GM18520 (cell line): ENCODE measurements at regions not wholly inside any gene's neighbourhood (a gene's known extent, or its start where the extent isn't known, plus 50 kb on each side); places are given as distances from the start of the nearest gene placed in this dataset.

Experiments
- ATAC-seq: cut with Tn5 transposase; IDR thresholded peaks from one replicate; pipeline ENCODE4 v1.9.1; 2021; ENCODE audit not compliant: unreplicated experiment

DNA sequence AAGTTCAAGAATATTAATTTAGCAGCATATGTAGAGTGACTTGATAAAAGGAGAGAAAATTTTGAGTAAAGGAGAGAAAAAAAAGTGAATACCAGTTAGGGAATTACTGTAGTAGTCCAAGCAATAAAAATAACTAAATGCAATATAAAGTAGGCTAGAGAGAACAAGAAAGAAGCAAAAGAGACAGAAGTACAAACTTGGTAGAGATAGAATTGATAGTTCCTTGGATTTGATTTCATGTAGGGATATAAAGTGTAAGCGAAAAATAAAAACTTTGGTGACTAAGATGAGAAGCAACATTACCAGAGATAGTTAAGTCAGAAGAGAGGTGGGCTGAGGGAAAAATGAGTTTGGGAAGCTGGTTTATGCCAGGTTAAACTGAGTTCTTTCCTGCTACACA lies 252.4 kb downstream of the SEC23A start:
- no peak for ATAC-seq

DNA sequence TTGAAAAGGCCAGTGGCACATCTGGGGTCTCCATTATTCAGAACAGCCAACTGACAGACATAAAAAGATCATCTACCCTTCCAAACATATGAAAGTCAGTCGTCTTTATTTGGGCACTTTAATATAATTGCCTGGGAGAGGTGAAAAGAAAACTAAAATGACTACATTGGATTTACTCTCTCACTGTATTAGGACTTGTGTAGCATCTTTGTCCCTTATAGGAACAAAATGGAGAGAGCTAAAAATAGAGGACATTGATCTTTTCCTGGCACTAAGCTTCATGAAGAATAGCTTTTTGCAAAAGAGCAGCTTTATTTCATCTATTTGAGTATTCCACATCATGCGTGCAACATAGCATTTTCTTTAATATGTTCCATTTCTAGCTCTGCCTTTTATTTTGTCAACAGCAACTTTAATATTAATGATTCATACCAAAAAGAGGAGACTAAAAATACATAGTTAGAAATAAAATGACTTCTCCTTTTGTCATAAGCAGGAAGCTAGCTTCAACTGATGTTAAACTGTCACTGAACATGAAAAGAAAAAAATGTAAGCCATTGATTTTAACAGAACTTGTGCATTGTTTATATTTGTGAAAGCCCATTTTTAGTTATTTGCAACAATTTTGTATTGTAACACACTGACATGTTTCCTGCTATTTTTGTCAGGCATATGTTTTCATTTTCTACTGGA lies 254.6 kb downstream of the SEC23A start:
- no peak for ATAC-seq

DNA sequence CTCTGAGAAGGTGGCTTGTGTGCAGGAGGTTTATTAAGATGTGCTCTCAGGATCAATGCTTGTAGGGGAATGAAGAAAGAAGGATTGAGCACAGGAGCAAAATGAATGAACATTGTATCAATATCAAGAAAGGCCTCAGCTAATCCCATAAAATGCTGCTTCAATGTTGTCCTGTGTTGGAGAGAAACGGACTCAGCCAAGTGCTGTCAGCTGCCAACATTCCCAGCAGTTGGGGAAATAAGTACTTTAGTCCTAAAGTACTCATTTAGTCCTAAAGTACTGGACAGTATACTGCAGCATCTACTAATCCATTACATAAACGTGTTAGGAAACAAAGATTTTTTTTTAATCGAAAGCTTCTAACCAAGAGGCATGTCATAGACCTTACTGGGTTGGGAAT lies 255.9 kb downstream of the SEC23A start:
- no peak for ATAC-seq

DNA sequence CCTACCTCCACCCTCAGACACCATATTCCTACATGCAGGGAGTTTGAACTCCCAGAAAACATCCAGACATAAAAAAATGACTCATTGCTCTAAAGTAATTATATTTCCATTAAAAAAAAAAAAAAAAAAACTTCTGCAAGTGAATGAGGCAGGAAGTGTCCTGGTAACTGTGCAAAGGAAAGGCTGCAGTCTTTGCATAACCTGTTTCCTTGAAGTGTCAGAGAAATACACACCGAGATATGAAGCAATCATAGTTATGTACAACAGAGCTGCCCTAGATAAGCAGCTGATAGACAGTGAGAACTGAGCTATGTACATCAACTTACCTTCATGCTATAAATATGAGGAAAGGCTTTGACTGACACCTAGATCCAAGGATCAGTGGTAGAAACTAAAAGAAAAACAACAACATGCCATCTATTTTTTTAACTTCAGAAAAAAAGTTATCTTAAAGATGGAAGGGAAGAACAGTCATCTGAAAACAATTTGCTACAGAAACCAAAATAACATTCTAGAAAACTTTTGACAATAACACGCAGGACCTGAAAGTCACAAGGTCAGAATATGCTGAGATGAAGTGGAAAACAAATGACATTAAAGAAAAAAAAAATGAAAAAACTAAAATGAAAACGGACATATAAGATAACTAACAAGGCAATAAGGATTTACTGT lies 263.2 kb downstream of the SEC23A start:
- no peak for ATAC-seq

DNA sequence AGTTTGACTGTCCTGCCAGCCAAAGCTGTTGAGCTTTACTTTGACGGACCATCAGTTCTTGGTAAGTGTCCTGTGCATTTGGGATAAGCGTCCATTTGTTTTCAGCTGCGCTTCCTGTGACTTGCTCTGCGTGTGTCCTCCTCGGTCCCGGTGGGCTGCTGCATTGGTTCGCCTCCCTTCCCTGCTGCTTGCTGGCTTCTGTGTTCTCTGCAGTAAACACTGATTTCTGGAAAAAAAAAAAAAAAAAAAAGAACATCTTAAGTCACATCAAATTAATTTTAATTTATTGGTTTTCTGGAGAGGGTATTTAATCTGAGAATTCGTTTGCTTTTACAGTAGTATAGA lies 264.1 kb downstream of the SEC23A start:
- ATAC-seq, result no peak

DNA sequence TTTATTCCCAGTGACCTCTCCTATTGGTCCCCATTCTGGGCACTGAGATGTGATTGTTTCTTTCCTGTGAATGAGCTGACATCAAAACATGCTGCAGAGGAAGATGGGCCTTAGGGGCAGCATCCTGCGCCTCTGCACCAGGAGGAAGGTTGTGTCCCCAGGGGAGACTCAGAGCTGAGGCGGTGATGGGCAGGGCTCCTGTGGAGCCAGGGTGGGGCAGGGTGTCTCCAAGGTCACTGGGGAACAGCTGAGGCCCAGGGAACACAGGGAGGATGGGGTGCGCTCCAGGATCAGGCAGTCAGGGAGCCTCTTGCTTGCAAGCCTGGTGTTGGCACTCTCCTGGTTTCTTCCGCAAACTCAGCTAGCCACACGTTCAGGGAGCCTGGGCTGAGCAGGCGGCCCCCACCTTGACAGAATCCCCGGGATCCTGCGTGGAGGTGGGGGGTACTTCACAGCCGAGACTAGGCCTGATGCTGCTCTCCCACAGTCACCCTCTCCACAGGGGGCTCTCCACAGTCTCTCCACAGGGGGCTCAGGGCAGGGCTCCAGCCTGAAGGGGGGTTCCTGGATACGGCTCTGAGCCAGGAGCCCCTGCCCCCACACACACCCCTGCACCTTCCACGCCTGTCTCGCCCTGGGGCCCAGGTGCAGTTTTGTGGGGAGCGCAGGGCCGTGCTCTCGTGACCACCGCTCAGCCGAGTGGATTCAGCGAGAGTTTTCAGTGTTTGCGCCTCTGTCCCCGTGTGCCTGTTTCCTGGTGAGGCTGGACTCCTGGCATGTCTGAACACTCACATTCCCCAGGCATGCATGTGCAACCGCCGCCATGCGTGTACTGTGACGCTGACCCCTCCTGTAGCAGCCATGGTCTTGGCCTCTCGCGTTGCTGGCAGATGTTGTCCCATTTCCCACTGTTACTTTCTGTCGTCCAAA lies 264.7 kb downstream of the SEC23A start:
- no peak for ATAC-seq

DNA sequence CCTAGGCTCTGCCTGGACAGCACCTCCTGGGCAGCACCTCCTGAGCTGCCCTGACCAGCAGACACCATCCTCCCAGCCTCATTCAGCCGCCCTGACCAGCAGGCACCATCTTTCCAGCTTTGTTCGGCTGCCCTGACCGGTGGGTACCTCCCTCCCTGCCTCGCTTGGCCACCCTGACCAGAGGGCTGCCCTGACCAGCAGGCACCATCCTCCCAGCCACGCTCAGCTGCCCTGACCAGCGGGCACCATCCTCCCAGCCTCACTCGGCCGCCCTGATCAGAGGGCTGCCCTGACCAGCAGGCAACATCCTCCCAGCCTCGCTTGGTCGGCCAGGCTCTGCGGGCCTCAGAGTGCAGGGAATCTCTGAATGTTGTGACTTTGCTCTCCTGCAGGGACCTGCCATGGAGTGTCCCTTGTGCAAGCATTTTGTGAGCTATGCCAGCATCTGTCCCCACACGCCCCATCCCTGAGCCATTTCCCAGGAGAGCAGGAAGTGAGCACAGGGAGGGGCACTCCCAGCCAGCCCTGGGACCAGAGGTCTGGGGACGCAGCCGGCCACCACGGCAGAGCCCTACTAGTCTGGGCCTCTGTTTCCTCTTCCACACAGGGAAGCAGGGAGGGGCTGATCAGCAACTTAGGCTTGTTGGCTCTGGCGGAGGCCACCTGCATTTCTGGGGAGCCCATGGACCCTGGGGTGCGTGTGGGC lies 265.5 kb downstream of the SEC23A start:
- no peak for ATAC-seq

DNA sequence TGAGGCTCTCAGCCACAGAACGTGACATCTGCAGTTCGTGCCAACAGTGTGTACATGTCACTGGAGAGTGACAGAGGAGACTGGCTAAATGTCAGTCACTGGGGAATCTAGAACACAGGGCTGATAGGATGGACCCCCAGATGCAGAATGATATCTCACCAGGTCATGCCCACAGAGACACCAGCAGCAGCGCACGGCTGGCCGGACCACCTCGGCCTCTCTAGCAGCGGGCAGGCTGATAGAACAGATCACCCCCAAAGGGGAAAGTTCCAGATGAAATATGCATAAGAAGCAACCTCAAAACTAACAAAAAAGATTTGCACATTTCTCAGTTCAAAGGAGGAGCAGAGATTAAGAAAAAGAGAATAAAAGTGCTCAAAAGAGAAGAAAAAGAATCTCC lies 266.5 kb downstream of the SEC23A start:
- ATAC-seq, result no peak

DNA sequence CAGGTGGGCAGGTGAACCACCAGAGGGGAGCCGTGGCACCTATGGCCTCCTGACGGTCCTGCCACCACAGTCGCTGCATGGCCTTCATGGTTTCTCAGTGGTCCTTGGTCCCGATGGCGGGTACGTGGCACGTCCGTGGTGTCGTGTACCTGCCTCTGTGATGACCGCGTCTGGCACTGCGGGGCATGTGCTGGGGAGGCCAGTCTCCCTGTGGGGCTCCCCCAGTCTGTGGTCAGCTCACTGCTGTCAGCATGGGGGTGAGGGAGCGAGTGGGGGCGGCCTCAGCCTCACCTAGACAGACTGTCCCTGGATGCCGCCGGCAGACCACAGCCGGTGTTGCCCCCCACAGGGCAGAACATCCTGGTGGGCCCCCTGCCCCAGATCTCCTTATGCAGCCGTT lies 267.2 kb downstream of the SEC23A start:
- no peak for ATAC-seq

DNA sequence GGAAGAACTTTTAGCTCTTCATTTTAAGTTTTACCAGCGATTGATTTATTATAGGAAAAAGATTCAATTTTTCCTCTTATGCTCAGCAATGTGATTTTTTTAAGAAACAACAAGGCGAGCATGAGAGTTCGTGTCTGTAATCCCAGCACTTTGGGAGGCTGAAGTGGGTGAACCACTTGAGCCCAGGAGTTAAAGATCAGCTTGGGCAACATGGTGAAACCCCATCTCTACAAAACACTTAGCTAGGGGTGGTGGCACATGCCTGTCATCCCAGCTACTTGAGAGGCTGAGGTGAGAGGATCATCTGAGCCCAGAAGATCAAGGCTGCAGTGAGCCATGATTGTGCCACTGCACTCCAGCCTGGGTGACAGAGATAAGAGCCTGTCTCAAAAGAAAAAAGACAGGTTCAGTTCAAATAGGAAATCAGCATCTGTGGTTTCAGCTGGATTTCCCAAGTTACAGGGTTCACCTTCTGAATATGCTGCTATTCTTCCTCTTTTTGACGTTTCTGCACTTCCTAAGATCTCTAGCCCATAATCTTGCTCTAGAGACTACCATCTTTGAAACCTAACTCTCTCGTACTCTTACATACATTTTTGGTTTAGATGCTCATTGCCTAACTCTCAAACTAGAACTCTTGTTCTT lies 274.7 kb downstream of the SEC23A start:
- ATAC-seq, result no peak

DNA sequence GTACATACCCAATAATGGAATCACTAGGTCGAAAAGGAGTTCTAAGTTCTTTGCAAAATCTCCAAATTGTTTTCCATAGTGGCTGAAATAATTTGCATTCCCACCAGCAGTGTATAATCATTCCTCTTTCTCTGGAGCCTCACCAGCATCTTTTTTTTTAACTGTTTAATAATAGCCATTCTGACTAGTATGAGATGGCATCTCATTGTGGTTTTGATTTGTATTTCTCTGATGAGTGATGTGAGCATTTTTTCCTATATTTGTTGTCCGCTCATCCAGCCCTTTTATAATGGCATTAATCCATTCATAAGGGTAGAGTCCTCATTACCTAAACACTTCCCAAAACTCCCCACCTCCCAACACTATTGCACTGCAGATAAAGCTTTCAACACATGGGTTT lies 278.3 kb downstream of the SEC23A start:
- ATAC-seq, result no peak

DNA sequence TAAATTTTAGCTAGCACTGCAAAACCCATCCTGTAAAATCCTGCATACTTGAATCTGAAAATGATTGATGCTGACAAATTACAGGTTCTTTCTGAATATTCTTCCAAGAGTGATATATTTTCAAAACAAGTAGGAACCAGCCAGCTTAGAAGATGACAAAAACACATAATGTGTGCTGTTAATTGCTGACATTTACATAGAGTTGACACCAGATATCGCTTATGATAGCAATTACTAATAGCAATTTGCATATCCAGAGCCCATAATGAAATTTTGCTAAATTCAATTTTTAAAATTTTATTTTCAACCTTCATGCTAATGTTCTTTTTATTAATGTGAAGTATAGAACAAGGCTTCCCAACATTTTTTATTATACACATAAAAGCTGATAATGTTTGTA lies 284.5 kb downstream of the SEC23A start:
- no peak for ATAC-seq

DNA sequence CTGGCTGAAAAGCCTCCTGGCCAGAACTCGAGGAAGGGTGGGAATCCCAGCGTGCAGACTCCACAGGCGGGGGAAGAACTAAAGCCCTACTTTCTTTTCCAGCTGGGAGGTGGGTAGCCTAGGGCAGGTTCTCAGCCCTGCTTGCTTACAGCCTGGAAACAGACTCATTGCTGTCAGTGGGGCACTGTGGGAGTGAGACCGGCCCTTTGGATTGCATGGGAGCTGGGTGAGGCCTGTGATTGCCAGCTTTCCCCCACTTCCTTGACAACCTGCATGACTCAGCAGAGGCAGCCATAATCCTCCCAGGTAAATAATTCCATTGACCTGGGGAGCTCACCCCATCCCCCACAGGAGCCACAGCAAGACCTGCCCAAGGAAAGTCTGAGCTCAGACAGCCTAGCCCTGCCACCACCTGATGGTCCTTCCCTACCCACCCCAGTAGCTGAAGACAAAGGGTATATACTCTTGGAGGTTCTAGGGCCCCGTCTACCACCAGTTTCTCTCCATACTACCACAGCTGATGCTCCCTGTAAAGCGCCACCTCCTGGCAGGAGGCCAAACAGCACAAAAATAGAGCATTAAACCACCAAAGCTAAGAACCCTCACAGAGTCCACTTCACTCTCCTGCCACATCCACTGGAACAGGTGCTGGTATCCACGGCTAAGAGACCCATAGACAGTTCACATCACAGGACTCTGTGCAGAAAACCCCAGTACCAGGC lies 294.1 kb downstream of the SEC23A start:
- no peak for ATAC-seq

DNA sequence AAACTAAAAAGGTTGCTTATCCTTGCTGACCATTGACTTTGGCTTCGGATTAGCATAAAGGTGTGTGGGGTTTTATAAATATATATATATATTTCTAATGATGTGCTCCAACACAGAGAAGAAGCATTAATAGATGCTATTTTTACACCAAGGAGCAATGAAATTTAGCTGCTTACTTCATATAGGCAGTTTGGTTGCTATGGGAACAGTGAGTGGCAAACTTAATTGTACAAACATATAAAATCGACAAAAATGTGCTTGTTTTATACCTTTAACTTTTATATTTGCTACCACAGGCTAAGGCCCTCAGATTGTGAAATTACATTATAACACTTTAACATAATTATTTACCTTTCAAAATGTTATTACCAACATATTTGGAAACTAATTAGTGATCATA lies 303.4 kb downstream of the SEC23A start:
- no peak for ATAC-seq

DNA sequence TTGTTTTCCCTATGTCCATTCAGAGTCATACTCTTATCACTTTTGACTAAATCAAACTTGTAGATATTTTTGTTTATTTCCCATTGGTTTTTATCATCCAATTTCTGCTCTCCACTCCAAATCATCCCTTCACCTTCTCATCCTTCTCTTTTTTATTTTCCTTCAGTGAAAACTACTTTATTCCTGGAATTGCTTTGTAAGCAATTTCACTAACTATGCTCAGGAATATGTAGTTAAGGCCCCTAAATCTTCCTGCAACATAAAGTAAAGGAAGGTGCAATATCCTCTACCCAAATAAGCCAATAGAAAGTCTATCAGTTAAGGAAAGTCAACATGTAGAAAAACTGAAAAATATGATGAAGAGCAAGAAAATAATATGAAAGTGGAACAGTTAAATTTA lies 308.4 kb downstream of the SEC23A start:
- ATAC-seq, result no peak

DNA sequence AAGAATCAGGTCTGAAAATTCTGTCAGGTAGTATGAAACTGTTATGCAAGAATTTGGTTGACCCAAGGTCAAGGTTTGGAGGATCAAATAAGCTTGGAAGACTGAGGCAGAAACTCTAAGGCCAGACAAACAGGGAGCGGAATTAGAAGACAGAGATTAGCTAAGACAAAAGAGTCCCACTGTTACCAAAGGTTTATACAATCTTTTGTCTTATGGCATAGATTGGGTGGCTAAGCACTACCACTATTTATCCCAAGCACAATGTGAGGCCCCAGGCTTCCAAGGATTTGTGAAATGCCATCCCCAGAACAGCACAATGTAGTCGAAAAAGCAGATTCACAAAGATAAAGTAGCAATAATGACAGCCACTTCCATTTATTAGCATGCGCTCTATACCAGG lies 311.2 kb downstream of the SEC23A start:
- ATAC-seq, result no peak

DNA sequence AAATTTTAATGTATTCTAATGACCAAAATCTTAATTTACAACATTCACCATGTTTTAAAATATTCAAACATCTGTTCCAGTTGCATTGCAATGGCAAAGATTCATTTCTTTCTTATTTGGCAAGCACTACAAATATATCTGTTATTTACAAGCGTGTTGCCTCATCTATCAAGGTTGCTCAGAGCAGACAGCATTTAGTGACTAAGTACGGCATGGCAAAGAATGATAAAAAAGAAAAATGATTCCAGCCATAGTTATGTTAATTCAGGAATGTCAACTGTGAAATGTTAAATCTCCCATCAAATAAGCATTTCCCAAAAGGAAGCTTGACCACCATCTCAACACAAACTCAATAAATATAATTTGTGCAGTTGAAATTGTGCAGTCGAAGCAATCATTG lies 312.1 kb downstream of the SEC23A start:
- ATAC-seq, result no peak

DNA sequence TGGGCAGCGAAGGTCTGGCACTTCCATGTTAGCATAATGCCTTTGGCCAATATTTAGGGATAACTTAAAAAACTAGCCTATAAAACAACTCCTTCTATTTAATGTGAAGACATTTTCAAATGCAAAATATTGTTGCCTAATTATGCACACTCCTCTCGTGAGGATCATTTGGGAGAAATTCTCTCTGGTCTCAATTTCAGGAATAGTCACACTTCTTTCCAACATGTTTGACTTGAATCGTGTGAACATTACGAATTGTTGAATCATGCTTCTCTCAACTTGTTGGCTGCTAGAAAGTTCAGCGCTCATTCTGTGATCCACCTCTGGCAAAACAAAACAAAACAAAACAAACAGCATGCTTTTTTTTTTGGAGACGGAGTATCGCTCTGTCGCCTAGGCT lies 313.2 kb downstream of the SEC23A start:
- ATAC-seq, result no peak

DNA sequence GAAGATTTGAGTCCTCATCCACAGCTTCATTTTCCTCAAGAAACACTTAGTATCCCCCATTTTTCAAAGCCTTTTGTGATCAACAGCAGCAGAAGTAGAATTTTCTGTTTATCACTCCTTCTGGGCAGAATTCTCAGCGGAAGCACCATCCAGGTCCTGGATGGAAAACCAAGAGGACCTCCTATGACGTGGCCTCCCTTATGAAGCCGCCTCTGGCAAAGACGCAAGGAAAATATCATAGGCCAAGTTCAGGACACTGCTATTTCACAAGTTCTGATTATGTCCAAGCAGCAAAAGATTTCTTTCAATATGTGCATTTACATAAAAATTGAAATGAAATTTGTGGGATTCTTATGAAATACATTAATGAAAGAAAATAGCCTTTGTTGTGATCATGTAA lies 315.0 kb downstream of the SEC23A start:
- no peak for ATAC-seq

DNA sequence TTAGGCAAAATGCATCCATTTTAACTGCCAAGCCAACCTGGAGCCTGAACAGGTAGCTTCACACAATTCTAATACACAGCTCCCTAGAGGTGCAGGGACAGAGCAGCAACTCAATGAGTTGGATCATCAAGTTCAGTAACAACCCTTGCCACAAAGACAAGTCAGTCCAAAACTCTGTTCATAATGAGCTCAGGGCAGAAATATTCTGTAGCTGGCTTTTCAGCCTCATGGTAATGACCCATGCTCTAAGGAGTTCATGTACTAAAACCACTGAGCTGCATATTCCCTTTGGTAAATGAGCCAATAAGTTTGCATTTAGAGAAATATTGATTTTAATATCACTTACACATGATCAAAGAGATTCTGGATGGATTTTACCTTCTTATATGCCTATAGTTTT lies 316.1 kb downstream of the SEC23A start:
- ATAC-seq, result no peak
